ENCODE measurements at regions not wholly inside any gene's neighbourhood (a gene's known extent, or its start where the extent isn't known, plus 50 kb on each side); places are given as distances from the start of the nearest gene placed in this dataset.

DNA sequence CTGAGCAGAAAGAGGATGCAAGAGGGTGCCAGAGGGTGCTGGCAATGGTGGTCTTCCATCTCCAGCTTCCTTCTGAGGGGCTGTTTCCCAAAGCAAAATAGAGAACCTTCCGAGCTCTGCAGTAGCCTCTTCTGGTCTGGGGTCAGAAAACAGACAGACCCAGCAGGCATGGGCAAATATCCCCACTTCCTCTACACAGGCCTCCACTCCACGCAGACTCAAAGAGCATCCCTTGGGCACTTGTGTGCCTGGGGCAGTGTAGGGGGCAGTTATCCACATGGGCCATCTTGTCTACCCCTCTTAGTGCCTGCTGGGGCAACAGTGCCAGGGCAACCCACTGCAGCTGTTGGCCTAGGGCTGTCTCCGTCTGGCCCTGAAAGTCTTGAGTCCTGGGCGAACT lies 231.9 kb downstream of the TTC8 start:
- TF ChIP-seq, protein P1, sequence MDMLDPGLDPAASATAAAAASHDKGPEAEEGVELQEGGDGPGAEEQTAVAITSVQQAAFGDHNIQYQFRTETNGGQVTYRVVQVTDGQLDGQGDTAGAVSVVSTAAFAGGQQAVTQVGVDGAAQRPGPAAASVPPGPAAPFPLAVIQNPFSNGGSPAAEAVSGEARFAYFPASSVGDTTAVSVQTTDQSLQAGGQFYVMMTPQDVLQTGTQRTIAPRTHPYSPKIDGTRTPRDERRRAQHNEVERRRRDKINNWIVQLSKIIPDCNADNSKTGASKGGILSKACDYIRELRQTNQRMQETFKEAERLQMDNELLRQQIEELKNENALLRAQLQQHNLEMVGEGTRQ (CRISPR knock-in tag; IDR thresholded peaks at IDR 0.05): no peak
- TF ChIP-seq, protein P2, sequence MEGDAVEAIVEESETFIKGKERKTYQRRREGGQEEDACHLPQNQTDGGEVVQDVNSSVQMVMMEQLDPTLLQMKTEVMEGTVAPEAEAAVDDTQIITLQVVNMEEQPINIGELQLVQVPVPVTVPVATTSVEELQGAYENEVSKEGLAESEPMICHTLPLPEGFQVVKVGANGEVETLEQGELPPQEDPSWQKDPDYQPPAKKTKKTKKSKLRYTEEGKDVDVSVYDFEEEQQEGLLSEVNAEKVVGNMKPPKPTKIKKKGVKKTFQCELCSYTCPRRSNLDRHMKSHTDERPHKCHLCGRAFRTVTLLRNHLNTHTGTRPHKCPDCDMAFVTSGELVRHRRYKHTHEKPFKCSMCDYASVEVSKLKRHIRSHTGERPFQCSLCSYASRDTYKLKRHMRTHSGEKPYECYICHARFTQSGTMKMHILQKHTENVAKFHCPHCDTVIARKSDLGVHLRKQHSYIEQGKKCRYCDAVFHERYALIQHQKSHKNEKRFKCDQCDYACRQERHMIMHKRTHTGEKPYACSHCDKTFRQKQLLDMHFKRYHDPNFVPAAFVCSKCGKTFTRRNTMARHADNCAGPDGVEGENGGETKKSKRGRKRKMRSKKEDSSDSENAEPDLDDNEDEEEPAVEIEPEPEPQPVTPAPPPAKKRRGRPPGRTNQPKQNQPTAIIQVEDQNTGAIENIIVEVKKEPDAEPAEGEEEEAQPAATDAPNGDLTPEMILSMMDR (IDR thresholded peaks at IDR 0.05): no peak
- TF ChIP-seq ZNF219 (CRISPR knock-in tag; IDR thresholded peaks at IDR 0.05; ENCODE audit: borderline replicate concordance): no peak
- no peak for TF ChIP-seq SP1 (CRISPR knock-in tag; conservative IDR thresholded peaks at IDR 0.05)
- TF ChIP-seq, protein P3, sequence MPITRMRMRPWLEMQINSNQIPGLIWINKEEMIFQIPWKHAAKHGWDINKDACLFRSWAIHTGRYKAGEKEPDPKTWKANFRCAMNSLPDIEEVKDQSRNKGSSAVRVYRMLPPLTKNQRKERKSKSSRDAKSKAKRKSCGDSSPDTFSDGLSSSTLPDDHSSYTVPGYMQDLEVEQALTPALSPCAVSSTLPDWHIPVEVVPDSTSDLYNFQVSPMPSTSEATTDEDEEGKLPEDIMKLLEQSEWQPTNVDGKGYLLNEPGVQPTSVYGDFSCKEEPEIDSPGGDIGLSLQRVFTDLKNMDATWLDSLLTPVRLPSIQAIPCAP (CRISPR knock-in tag; IDR thresholded peaks at IDR 0.05): no peak
- no peak for TF ChIP-seq NR1H2 (CRISPR knock-in tag; IDR thresholded peaks at IDR 0.05)
- TF ChIP-seq, protein P4, sequence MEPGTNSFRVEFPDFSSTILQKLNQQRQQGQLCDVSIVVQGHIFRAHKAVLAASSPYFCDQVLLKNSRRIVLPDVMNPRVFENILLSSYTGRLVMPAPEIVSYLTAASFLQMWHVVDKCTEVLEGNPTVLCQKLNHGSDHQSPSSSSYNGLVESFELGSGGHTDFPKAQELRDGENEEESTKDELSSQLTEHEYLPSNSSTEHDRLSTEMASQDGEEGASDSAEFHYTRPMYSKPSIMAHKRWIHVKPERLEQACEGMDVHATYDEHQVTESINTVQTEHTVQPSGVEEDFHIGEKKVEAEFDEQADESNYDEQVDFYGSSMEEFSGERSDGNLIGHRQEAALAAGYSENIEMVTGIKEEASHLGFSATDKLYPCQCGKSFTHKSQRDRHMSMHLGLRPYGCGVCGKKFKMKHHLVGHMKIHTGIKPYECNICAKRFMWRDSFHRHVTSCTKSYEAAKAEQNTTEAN (CRISPR knock-in tag; IDR thresholded peaks at IDR 0.05): no peak
- no peak for TF ChIP-seq CREB1 (CRISPR knock-in tag; IDR thresholded peaks at IDR 0.05)
